Neural progenitor cell (in vitro differentiated cells): ENCODE measurements at regions not wholly inside any gene's neighbourhood (a gene's known extent, or its start where the extent isn't known, plus 50 kb on each side); places are given as distances from the start of the nearest gene placed in this dataset.

ENCODE experiments used
- DNase-seq: peaks from one replicate; pipeline ENCODE4 v3.0.0-alpha.2; 2016; ENCODE audit warnings: low spot score
- H2AFZ ChIP-seq: fragments of 200-600 bp; sonication (generic); replicated peaks from 2 replicates; pipeline ENCODE4 v1.6.1; 2016; ENCODE audit warnings: antibody characterized with exemption
- H3F3A ChIP-seq: fragments of 200-600 bp; sonication (generic); 2 replicates; pipeline ENCODE4 v1.6.1; 2016; ENCODE audit warnings: antibody characterized with exemption, low read depth
- H3K27ac ChIP-seq: fragments of 200-600 bp; sonication (generic); 2 replicates; pipeline ENCODE4 v1.5.1; 2016; ENCODE audit warnings: mild to moderate bottlenecking
- H3K27me3 ChIP-seq: fragments of 200-600 bp; sonication (generic); 2 replicates; pipeline ENCODE4 v1.6.1; 2016; ENCODE audit warnings: mild to moderate bottlenecking, moderate library complexity
- H3K36me3 ChIP-seq: fragments of 200-600 bp; sonication (generic); 2 replicates; pipeline ENCODE4 v1.5.1; 2016
- H3K4me1 ChIP-seq: fragments of 200-600 bp; sonication (generic); 2 replicates; pipeline ENCODE4 v1.6.1; 2016; ENCODE audit warnings: mixed run types
- H3K4me2 ChIP-seq: fragments of 200-600 bp; sonication (generic); 2 replicates; pipeline ENCODE4 v1.6.1; 2016
- H3K4me3 ChIP-seq: fragments of 200-600 bp; sonication (generic); 2 replicates; pipeline ENCODE4 v1.5.1; 2016
- H3K79me2 ChIP-seq: fragments of 200-600 bp; sonication (generic); 2 replicates; pipeline ENCODE4 v1.6.1; 2016; ENCODE audit warnings: low read depth
- H3K9ac ChIP-seq: fragments of 200-600 bp; sonication (generic); 2 replicates; pipeline ENCODE4 v1.6.1; 2016
- H3K9me3 ChIP-seq: fragments of 200-600 bp; sonication (generic); 2 replicates; pipeline ENCODE4 v1.5.1; 2016; ENCODE audit warnings: low read depth
- H4K20me1 ChIP-seq: fragments of 200-600 bp; sonication (generic); 2 replicates; pipeline ENCODE4 v1.6.1; 2016; ENCODE audit warnings: low read depth
- H3K27ac Mint-ChIP-seq: 3 replicates; pipeline ENCODE4 v1.8.0; 2021; ENCODE audit warnings: mixed read lengths
- H3K27me3 Mint-ChIP-seq: 2 replicates; pipeline ENCODE4 v1.8.0; 2022; ENCODE audit warnings: low read depth, mild to moderate bottlenecking, inconsistent platforms, moderate library complexity, mixed read lengths; ENCODE audit not compliant: insufficient read depth
- H3K36me3 Mint-ChIP-seq: 3 replicates; pipeline ENCODE4 v1.8.0; 2021; ENCODE audit warnings: mixed read lengths
- H3K4me1 Mint-ChIP-seq: 3 replicates; pipeline ENCODE4 v1.8.0; 2021; ENCODE audit warnings: mixed read lengths
- H3K4me3 Mint-ChIP-seq: 3 replicates; pipeline ENCODE4 v1.8.0; 2021; ENCODE audit warnings: mild to moderate bottlenecking, moderate library complexity, mixed read lengths
- H3K9me3 Mint-ChIP-seq: 3 replicates; pipeline ENCODE4 v1.8.0; 2020; ENCODE audit warnings: mixed read lengths
- EZH2 ChIP-seq: fragments of 200-600 bp; sonication (generic); IDR thresholded peaks from 2 replicates; pipeline ENCODE4 v1.6.1; 2017; ENCODE audit warnings: antibody characterized with exemption, mild to moderate bottlenecking, moderate library complexity
- EZH2phosphoT487 ChIP-seq: fragments of 200-600 bp; sonication (generic); IDR thresholded peaks from 2 replicates; pipeline ENCODE4 v1.6.1; 2017; ENCODE audit warnings: antibody characterized with exemption
- TF ChIP-seq, protein P1 (sequence below): fragments of 200-600 bp; sonication (generic); IDR thresholded peaks from 2 replicates; pipeline ENCODE4 v1.5.1; 2017; ENCODE audit warnings: antibody characterized with exemption, mild to moderate bottlenecking

DNA sequence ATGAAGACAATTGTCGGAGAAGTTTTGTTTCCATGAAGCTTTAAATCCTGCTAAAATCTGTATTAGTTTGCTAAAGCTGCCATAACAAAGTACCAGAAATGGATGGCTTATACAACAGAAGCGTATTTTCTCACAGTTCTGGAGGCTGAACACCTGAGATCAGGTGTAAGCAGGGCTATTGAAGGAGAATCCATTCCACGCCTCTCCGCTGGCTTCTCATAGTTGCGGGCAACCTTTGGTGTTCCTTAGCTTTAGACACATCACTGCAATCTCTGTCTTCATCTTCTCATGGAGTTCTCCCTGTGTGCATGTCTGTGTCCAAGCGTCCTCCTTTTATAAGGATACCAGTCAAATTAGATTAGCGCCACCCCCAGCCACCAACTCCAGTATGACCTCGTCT lies 159.9 kb upstream of the CDYL start:
- H3K79me2 ChIP-seq, result no peaks in the 10 kb centered on the region
- H3K4me3 Mint-ChIP-seq, result no peak overlapping the region
- no peak overlapping the region for H3K9ac ChIP-seq
- no peaks in the 10 kb centered on the region for H3K9me3 ChIP-seq
- H4K20me1 ChIP-seq, result no peaks in the 10 kb centered on the region
- H3K27ac Mint-ChIP-seq, result no peak overlapping the region
- no peak overlapping the region for H3K4me3 ChIP-seq
- peaks cover 8% of the 10 kb centered on the region for H3K27me3 Mint-ChIP-seq
- no peaks in the 10 kb centered on the region for H3K4me1 ChIP-seq
- no peaks in the 10 kb centered on the region for H3F3A ChIP-seq
- no peaks in the 10 kb centered on the region for H3K4me1 Mint-ChIP-seq
- peaks cover 8% of the 10 kb centered on the region for H3K9me3 Mint-ChIP-seq
- no peaks in the 10 kb centered on the region for H3K36me3 ChIP-seq
- no peak overlapping the region for H3K4me2 ChIP-seq
- H3K36me3 Mint-ChIP-seq, result no peaks in the 10 kb centered on the region
- TF ChIP-seq, protein P1, sequence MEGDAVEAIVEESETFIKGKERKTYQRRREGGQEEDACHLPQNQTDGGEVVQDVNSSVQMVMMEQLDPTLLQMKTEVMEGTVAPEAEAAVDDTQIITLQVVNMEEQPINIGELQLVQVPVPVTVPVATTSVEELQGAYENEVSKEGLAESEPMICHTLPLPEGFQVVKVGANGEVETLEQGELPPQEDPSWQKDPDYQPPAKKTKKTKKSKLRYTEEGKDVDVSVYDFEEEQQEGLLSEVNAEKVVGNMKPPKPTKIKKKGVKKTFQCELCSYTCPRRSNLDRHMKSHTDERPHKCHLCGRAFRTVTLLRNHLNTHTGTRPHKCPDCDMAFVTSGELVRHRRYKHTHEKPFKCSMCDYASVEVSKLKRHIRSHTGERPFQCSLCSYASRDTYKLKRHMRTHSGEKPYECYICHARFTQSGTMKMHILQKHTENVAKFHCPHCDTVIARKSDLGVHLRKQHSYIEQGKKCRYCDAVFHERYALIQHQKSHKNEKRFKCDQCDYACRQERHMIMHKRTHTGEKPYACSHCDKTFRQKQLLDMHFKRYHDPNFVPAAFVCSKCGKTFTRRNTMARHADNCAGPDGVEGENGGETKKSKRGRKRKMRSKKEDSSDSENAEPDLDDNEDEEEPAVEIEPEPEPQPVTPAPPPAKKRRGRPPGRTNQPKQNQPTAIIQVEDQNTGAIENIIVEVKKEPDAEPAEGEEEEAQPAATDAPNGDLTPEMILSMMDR, result no peak
- TF ChIP-seq EZH2 (no peak), EZH2phosphoT487 (no peak)
- no peak overlapping the region for H3K27ac ChIP-seq
- no peak overlapping the region for H2AFZ ChIP-seq
- DNase-seq, result no peak
- H3K27me3 ChIP-seq, result no peaks in the 10 kb centered on the region

DNA sequence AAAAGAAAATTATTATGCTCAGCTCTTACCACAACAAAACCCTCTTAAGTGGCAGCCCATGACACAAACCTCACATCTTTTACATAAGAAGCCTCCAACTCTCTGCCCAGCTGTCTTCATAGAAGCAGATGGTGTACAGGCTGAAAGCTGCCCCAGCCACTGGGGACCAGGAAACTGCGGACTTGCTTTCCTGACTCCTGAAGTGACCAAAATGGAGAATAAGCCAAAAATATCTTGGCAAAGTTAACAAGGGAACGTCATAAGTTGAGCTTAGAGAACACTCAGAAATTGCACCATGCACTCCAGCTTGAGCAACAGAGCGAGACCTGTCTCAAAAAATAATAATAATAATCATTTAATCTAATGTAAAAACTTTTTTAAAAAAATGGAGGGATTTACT lies 160.3 kb upstream of the CDYL start:
- no peak overlapping the region for H3K4me3 ChIP-seq
- H3K27me3 Mint-ChIP-seq, result peaks cover 6% of the 10 kb centered on the region
- H3K79me2 ChIP-seq, result no peaks in the 10 kb centered on the region
- no peak overlapping the region for H2AFZ ChIP-seq
- H3K27ac ChIP-seq, result no peak overlapping the region
- TF ChIP-seq EZH2 (no peak), EZH2phosphoT487 (no peak)
- TF ChIP-seq, protein P1, result no peak
- no peaks in the 10 kb centered on the region for H3K36me3 Mint-ChIP-seq
- no peak overlapping the region for H3K4me3 Mint-ChIP-seq
- no peaks in the 10 kb centered on the region for H3K27me3 ChIP-seq
- no peaks in the 10 kb centered on the region for H3K9me3 ChIP-seq
- H3K9me3 Mint-ChIP-seq, result peaks cover 8% of the 10 kb centered on the region
- peaks cover 2% of the 10 kb centered on the region for H3K4me1 Mint-ChIP-seq
- H3K36me3 ChIP-seq, result no peaks in the 10 kb centered on the region
- no peak overlapping the region for H3K4me2 ChIP-seq
- no peaks in the 10 kb centered on the region for H3K4me1 ChIP-seq
- no peaks in the 10 kb centered on the region for H4K20me1 ChIP-seq
- no peaks in the 10 kb centered on the region for H3F3A ChIP-seq
- DNase-seq, result no peak
- no peak overlapping the region for H3K27ac Mint-ChIP-seq
- H3K9ac ChIP-seq, result no peak overlapping the region

DNA sequence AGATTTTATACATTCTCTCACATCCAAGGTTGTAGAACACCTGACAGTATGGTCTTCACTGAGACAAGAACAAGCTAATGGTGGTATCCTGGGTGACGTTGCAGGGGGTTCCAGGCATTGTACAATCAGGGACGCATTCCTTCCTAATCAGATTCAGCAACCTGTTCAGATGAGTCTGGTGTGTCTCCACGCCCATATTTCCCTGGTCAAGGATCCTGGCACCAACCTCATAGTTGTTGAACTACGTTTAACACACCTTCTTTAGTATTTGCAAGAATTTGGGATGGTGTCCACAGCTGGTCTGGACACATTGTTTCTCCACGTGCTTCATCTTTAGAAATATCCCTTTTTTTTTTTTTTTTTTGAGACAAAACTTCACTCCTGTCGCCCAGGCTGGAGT lies 161.0 kb upstream of the CDYL start:
- Mint-ChIP-seq H3K36me3 (no peaks in the 10 kb centered on the region), H3K9me3 (peaks cover 8% of the 10 kb centered on the region), H3K27me3 (peaks cover 9% of the 10 kb centered on the region), H3K4me3 (no peak overlapping the region), H3K27ac (no peak overlapping the region), H3K4me1 (peaks cover 9% of the 10 kb centered on the region)
- Histone ChIP-seq H2AFZ (no peak overlapping the region), H3K79me2 (no peaks in the 10 kb centered on the region), H3K9ac (no peak overlapping the region), H4K20me1 (no peaks in the 10 kb centered on the region), H3K4me1 (no peaks in the 10 kb centered on the region), H3K27ac (no peak overlapping the region), H3K4me2 (no peak overlapping the region), H3F3A (no peaks in the 10 kb centered on the region), H3K9me3 (no peaks in the 10 kb centered on the region), H3K27me3 (no peaks in the 10 kb centered on the region), H3K36me3 (no peaks in the 10 kb centered on the region), H3K4me3 (no peak overlapping the region)
- no peak for DNase-seq
- TF ChIP-seq EZH2phosphoT487, result no peak
- TF ChIP-seq EZH2, result no peak
- TF ChIP-seq, protein P1, result no peak

DNA sequence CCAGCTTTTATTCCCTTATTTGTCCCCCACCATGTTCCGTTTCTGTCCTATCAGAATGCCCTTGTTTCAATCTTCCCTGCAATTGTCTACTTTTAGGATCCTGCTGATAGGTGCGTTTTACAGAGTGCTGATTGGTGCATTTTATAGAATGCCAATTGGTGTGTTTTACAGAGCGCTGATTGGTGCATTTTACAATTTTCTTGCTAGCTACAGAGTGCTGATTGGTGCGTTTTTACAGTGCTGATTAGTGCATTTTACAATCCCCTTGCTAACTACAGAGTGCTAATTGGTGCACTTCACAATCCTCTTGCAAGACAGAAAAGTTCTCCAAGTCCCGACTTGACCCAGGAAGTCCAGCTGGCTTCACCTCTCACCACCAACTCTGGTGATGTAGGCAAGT lies 161.6 kb upstream of the CDYL start:
- H3K27me3 ChIP-seq, result no peaks in the 10 kb centered on the region
- H2AFZ ChIP-seq, result no peak overlapping the region
- no peaks in the 10 kb centered on the region for H3K79me2 ChIP-seq
- no peak overlapping the region for H3K9ac ChIP-seq
- no peaks in the 10 kb centered on the region for H3K4me1 ChIP-seq
- H4K20me1 ChIP-seq, result no peaks in the 10 kb centered on the region
- no peak overlapping the region for H3K27ac ChIP-seq
- peaks cover 12% of the 10 kb centered on the region for H3K4me1 Mint-ChIP-seq
- peaks cover 8% of the 10 kb centered on the region for H3K9me3 Mint-ChIP-seq
- no peak for DNase-seq
- no peaks in the 10 kb centered on the region for H3F3A ChIP-seq
- no peak overlapping the region for H3K4me2 ChIP-seq
- H3K27ac Mint-ChIP-seq, result no peak overlapping the region
- peaks cover 9% of the 10 kb centered on the region for H3K27me3 Mint-ChIP-seq
- no peaks in the 10 kb centered on the region for H3K36me3 ChIP-seq
- TF ChIP-seq, protein P1, result no peak
- TF ChIP-seq EZH2, result no peak
- TF ChIP-seq EZH2phosphoT487, result no peak
- H3K4me3 Mint-ChIP-seq, result no peak overlapping the region
- no peak overlapping the region for H3K4me3 ChIP-seq
- H3K9me3 ChIP-seq, result no peaks in the 10 kb centered on the region
- H3K36me3 Mint-ChIP-seq, result no peaks in the 10 kb centered on the region
